Neural progenitor cell (in vitro differentiated cells): ENCODE measurements at regions not wholly inside any gene's neighbourhood (a gene's known extent, or its start where the extent isn't known, plus 50 kb on each side); places are given as distances from the start of the nearest gene placed in this dataset.

Experiments used
- DNase-seq: peaks from one replicate; pipeline ENCODE4 v3.0.0-alpha.2; 2016; ENCODE audit warnings: low spot score
- H2AFZ ChIP-seq: fragments of 200-600 bp; sonication (generic); replicated peaks from 2 replicates; pipeline ENCODE4 v1.6.1; 2016; ENCODE audit warnings: antibody characterized with exemption
- H3F3A ChIP-seq: fragments of 200-600 bp; sonication (generic); 2 replicates; pipeline ENCODE4 v1.6.1; 2016; ENCODE audit warnings: antibody characterized with exemption, low read depth
- H3K27ac ChIP-seq: fragments of 200-600 bp; sonication (generic); 2 replicates; pipeline ENCODE4 v1.5.1; 2016; ENCODE audit warnings: mild to moderate bottlenecking
- H3K27me3 ChIP-seq: fragments of 200-600 bp; sonication (generic); 2 replicates; pipeline ENCODE4 v1.6.1; 2016; ENCODE audit warnings: mild to moderate bottlenecking, moderate library complexity
- H3K36me3 ChIP-seq: fragments of 200-600 bp; sonication (generic); 2 replicates; pipeline ENCODE4 v1.5.1; 2016
- H3K4me1 ChIP-seq: fragments of 200-600 bp; sonication (generic); 2 replicates; pipeline ENCODE4 v1.6.1; 2016; ENCODE audit warnings: mixed run types
- H3K4me2 ChIP-seq: fragments of 200-600 bp; sonication (generic); 2 replicates; pipeline ENCODE4 v1.6.1; 2016
- H3K4me3 ChIP-seq: fragments of 200-600 bp; sonication (generic); 2 replicates; pipeline ENCODE4 v1.5.1; 2016
- H3K79me2 ChIP-seq: fragments of 200-600 bp; sonication (generic); 2 replicates; pipeline ENCODE4 v1.6.1; 2016; ENCODE audit warnings: low read depth
- H3K9ac ChIP-seq: fragments of 200-600 bp; sonication (generic); 2 replicates; pipeline ENCODE4 v1.6.1; 2016
- H3K9me3 ChIP-seq: fragments of 200-600 bp; sonication (generic); 2 replicates; pipeline ENCODE4 v1.5.1; 2016; ENCODE audit warnings: low read depth
- H4K20me1 ChIP-seq: fragments of 200-600 bp; sonication (generic); 2 replicates; pipeline ENCODE4 v1.6.1; 2016; ENCODE audit warnings: low read depth
- H3K27ac Mint-ChIP-seq: 3 replicates; pipeline ENCODE4 v1.8.0; 2021; ENCODE audit warnings: mixed read lengths
- H3K27me3 Mint-ChIP-seq: 2 replicates; pipeline ENCODE4 v1.8.0; 2022; ENCODE audit warnings: low read depth, mild to moderate bottlenecking, inconsistent platforms, moderate library complexity, mixed read lengths; ENCODE audit not compliant: insufficient read depth
- H3K36me3 Mint-ChIP-seq: 3 replicates; pipeline ENCODE4 v1.8.0; 2021; ENCODE audit warnings: mixed read lengths
- H3K4me1 Mint-ChIP-seq: 3 replicates; pipeline ENCODE4 v1.8.0; 2021; ENCODE audit warnings: mixed read lengths
- H3K4me3 Mint-ChIP-seq: 3 replicates; pipeline ENCODE4 v1.8.0; 2021; ENCODE audit warnings: mild to moderate bottlenecking, moderate library complexity, mixed read lengths
- H3K9me3 Mint-ChIP-seq: 3 replicates; pipeline ENCODE4 v1.8.0; 2020; ENCODE audit warnings: mixed read lengths
- CTCF ChIP-seq: fragments of 200-600 bp; sonication (generic); IDR thresholded peaks from 2 replicates; pipeline ENCODE4 v1.5.1; 2017; ENCODE audit warnings: antibody characterized with exemption, mild to moderate bottlenecking
- EZH2 ChIP-seq: fragments of 200-600 bp; sonication (generic); IDR thresholded peaks from 2 replicates; pipeline ENCODE4 v1.6.1; 2017; ENCODE audit warnings: antibody characterized with exemption, mild to moderate bottlenecking, moderate library complexity
- EZH2phosphoT487 ChIP-seq: fragments of 200-600 bp; sonication (generic); IDR thresholded peaks from 2 replicates; pipeline ENCODE4 v1.6.1; 2017; ENCODE audit warnings: antibody characterized with exemption

DNA sequence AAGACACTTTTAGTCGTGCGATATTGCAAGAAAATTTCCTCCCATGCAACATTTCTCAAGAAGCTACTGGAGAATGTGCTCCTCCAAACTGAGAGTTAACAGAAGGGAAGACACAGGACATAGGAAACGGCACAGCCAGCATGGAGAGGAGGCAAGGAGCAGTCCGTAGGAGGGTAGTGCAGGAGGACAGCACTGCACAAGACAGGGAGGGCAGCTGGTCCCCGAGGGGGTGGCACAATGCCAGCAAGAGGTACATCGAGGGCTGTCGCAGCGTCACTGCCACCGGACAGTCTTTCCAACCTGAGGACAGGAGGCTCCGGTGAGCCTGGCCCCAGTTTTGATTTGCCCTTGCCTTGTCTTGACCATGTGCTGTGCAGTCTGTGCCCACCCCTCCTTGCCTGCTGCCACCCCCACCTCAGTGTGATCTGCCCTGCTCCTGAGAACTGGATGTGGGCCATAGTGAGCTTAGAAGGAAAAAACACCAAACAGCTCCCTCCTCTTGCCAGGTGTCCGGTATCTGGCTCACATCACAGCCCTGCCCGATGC is 81.6 kb upstream of the LAPTM4A start:
- H3K36me3 ChIP-seq = no peaks in the 10 kb centered on the region
- no peak overlapping the region for H3K4me2 ChIP-seq
- H3K27me3 ChIP-seq = no peaks in the 10 kb centered on the region
- no peaks in the 10 kb centered on the region for H3K9me3 ChIP-seq
- H3K27me3 Mint-ChIP-seq = peaks cover 15% of the 10 kb centered on the region
- H3K79me2 ChIP-seq = no peaks in the 10 kb centered on the region
- H3K4me1 ChIP-seq = no peaks in the 10 kb centered on the region
- H3K27ac ChIP-seq = no peak overlapping the region
- H3K4me1 Mint-ChIP-seq = peaks cover 23% of the 10 kb centered on the region
- no peak overlapping the region for H3K4me3 Mint-ChIP-seq
- no peak for DNase-seq
- no peak overlapping the region for H3K9ac ChIP-seq
- no peaks in the 10 kb centered on the region for H4K20me1 ChIP-seq
- no peak overlapping the region for H3K27ac Mint-ChIP-seq
- H2AFZ ChIP-seq = no peak overlapping the region
- H3K4me3 ChIP-seq = no peak overlapping the region
- TF ChIP-seq CTCF = no peak
- TF ChIP-seq EZH2 = no peak
- TF ChIP-seq EZH2phosphoT487 = no peak
- no peaks in the 10 kb centered on the region for H3K9me3 Mint-ChIP-seq
- H3K36me3 Mint-ChIP-seq = no peaks in the 10 kb centered on the region
- H3F3A ChIP-seq = no peaks in the 10 kb centered on the region

DNA sequence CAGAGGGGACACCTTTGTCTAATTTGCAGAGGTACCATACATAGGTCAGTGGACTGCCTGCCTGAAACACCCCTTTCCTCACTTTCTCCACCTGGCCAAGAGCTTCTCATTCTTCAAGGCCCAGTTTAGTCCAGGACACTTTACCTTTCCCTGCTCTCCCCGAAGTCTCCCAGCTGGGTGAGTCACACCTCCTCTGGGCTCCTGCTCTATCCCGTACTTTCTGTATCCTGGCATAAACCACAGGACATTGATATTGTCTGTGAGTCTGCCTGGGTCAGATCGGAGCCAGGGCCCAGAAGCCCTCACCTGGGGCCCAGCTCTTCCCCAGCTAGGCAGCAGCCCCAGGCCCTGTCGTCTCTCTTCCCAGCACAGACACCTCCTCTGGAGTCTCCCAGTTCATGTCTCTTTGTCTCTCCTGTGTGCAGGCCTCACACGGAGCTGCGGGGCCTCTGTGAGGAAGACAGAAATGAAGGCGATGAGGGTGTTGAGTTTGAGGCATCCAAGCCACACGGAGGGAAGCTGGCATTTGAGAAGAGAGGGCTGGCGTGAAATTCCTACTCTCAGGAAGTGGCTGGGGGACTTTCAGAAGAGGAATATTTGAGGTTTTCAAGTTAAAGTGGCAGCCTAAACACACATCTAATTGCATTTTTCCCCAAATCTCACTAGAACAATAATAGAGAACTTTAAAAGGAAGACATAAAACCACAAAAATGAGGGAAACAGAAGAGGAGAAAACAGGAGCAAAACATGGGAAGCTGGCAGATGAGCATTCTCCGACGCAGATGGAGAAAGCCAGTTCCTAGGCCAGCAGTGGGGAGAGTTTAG is 79.6 kb upstream of the LAPTM4A start:
- Histone ChIP-seq H3F3A (no peaks in the 10 kb centered on the region), H3K4me2 (no peak overlapping the region), H3K4me3 (no peak overlapping the region), H3K79me2 (no peaks in the 10 kb centered on the region), H3K27ac (no peak overlapping the region), H3K9ac (no peak overlapping the region), H2AFZ (peak overlapping the region; percentile 17), H3K9me3 (no peaks in the 10 kb centered on the region), H4K20me1 (no peaks in the 10 kb centered on the region), H3K36me3 (no peaks in the 10 kb centered on the region), H3K4me1 (no peaks in the 10 kb centered on the region), H3K27me3 (no peaks in the 10 kb centered on the region)
- Mint-ChIP-seq H3K27ac (no peak overlapping the region), H3K9me3 (no peaks in the 10 kb centered on the region), H3K4me1 (peaks cover 18% of the 10 kb centered on the region), H3K4me3 (no peak overlapping the region), H3K27me3 (peaks cover 11% of the 10 kb centered on the region), H3K36me3 (no peaks in the 10 kb centered on the region)
- no peak for TF ChIP-seq EZH2phosphoT487
- TF ChIP-seq CTCF = no peak
- no peak for TF ChIP-seq EZH2
- no peak for DNase-seq

GRCh38 chr2:20130160-20130560 is 78.7 kb upstream of the LAPTM4A start:
- H3K4me1 ChIP-seq = no peaks in the 10 kb centered on the region
- H3K36me3 ChIP-seq = no peaks in the 10 kb centered on the region
- H3K9me3 ChIP-seq = no peaks in the 10 kb centered on the region
- H3K27me3 ChIP-seq = no peaks in the 10 kb centered on the region
- H3K9ac ChIP-seq = no peak overlapping the region
- no peak overlapping the region for H2AFZ ChIP-seq
- H3K4me3 ChIP-seq = no peak overlapping the region
- Mint-ChIP-seq H3K36me3 (no peaks in the 10 kb centered on the region), H3K9me3 (no peaks in the 10 kb centered on the region), H3K4me3 (no peak overlapping the region), H3K4me1 (peaks cover 13% of the 10 kb centered on the region), H3K27ac (peak overlapping the region; percentile 35), H3K27me3 (peaks cover 7% of the 10 kb centered on the region)
- no peak for DNase-seq
- TF ChIP-seq CTCF = no peak
- no peak for TF ChIP-seq EZH2
- TF ChIP-seq EZH2phosphoT487 = no peak
- H3K4me2 ChIP-seq = no peak overlapping the region
- H4K20me1 ChIP-seq = no peaks in the 10 kb centered on the region
- no peaks in the 10 kb centered on the region for H3K79me2 ChIP-seq
- H3F3A ChIP-seq = no peaks in the 10 kb centered on the region
- no peak overlapping the region for H3K27ac ChIP-seq
